ENCODE measurements at regions not wholly inside any gene's neighbourhood (a gene's known extent, or its start where the extent isn't known, plus 50 kb on each side); places are given as distances from the start of the nearest gene placed in this dataset.

- no peak for DNase-seq
Measured at GRCh38 chr4:43244688-43245382, 352.3 kb downstream of the GRXCR1 start.

GRCh38 chr4:43251841-43252240 is 359.3 kb downstream of the GRXCR1 start:
- DNase-seq, result no peak

GRCh38 chr4:43253541-43253940 is 361.0 kb downstream of the GRXCR1 start:
- no peak for DNase-seq

DNA sequence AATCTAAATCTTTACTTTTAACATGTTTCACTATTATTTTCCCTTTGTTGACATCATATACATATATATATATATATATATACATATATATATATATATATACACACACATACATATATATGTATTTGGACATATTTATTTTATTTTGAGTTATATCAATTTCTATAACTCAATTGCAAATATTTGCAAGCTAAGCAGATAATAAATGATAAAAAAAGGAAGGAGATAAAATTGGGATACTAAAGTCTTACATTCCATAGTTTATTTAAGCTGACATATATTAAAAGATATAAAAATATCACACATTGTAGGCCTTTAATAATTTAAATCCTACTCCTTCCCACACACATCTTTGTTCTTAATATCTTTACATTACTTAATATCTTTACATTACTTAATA is 372.2 kb downstream of the GRXCR1 start:
- DNase-seq, result no peak

DNA sequence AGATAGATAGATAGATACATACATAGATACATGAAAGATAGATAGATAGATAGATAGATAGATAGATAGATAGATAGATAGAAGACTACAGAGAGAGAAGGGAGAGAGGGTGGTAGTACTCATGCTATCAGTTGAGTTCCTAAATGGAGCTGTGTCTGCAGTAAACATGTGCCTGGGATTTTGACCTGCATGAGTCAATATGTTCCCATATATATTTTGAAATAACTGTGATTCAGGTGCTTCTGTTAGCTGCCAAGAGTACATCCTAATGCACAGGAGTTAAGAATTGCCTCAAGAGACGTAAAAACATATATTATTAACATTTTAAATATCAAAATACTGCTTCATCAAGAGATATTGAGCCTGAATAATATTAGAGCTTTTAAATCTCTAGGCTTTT is 379.4 kb downstream of the GRXCR1 start:
- no peak for DNase-seq

DNA sequence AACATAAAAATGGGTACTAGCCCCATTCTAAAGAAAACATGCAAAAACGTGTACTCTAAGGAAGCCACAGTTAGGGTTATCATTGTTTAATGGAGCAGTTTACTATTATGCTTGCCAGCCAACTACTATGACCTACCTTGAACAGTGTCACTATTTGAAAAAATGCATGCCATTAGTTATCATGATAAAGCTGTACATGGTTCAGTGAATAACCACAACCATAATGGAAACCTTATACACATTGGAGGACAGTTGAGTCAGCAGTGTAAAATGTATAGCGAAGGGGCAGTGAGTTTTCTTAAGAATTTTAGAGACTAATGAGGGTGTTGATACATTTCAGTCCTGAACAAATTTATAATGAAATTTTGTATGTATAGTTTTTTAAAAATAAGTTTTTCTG is 381.9 kb downstream of the GRXCR1 start:
- DNase-seq, result no peak

DNA sequence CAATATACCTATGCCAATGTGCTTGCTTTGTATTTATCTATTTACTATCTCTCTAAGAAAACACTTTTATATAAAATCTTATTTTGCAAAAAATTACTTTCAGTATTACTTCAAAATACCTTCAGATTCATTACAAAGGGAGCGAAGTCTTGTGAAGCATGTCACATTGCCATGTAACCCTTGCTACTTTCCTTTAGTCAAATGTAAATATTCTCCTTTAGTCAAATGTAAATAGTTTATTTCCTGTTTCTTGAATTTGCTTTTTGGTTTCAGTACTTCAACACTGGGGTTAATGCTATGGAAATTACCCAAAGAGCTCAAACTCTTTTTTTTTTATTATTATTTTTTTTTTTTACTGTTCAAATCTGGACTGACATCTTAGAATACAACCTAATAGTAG is 383.3 kb downstream of the GRXCR1 start:
- no peak for DNase-seq

DNA sequence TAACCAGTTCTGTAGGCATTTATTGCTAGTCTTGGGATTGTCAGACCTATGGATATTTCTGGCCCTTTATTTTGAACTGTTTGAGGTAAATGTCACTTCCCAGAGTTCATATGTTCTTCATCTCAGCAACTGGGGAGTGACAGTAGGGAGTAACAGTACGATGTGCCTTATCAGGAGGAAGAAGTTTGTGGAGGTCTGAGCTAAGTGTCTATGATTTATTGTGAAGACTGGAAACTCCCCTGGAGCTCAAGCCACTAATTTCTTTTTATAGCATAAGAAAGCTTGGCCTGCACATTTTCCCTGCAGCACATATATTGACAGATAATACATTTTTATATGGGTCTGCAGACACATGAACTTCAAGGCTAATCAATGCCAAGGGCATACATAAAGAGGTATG is 383.8 kb downstream of the GRXCR1 start:
- DNase-seq, result no peak

DNA sequence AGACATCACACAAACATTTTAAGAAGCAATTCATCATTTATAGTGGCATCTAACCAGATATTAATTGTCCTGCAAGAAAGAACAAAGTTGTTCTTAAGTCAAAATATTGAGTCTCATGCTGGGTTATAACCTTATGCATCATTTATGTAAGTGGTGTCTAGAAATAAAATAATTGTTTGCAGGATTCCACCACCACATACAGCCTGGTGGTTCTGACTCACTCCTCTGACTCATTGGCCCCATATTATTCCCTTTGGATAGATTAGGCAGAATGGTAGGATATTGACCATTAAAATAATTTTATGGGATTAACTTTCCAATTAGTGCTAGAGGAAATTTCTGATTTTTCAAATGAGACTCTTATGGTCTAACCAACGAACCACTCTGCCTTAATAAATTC is 384.5 kb downstream of the GRXCR1 start:
- DNase-seq, result no peak

DNA sequence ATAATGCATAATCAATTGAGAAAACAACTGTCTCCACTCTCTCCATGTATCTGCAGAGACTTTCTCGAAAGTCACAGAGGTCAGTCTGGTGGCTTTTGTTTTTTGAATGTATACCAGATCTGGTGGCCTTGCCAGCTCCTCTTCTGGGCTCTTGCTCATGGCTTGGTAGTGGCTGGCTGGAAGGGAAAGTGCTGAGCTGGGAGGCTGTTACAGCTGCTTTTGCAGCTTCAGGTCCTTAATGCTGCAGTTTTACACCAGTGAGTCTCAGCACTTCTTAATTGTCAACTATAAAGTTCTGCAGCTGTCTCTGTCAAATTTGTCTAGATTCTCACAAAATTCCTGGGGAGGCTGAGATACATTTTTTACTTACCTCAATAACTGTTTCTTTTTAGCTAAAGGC is 390.0 kb downstream of the GRXCR1 start:
- DNase-seq, result no peak

DNA sequence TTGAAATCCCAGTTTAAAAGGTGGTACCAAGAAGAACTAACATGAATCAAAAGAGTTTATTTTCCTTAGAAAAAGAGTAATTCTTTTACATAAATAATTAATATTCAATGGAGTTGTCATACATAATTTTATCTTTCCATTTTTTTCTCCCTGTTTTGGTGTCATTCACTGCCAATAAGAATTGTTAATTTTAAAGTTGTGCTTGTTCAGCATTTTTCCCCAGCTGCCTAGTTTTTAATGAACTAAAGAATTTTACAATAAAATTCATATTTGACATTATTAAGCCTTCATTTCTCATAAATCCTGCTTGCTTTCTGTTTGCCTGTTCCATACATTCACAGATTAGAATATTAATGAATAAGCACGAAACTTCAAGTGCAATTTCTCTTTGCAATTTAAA is 393.6 kb downstream of the GRXCR1 start:
- no peak for DNase-seq

- DNase-seq, result no peak
Measured at GRCh38 chr4:43296946-43297528, 404.5 kb downstream of the GRXCR1 start.

DNA sequence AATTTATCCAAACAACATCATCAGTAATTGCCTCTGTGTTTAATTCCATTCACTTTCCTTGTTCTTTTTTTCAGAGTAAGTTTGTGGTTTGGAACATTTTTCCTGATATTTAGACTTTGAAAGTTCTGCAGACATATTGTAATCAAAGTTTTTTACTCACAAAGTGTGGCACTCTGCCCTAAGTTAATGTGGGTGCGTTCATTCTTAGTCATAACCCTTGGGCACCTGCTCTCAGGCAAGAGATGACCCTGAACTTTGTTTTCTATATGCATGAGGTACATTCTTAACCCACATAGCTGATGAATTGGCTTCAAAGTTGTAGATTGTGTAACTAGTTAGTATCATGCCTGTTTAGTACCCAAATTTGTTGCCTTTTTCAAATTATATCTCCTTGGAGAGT is 424.3 kb downstream of the GRXCR1 start:
- DNase-seq, result no peak

- no peak for DNase-seq
Measured at GRCh38 chr4:43325220-43325967, 432.9 kb downstream of the GRXCR1 start.

DNA sequence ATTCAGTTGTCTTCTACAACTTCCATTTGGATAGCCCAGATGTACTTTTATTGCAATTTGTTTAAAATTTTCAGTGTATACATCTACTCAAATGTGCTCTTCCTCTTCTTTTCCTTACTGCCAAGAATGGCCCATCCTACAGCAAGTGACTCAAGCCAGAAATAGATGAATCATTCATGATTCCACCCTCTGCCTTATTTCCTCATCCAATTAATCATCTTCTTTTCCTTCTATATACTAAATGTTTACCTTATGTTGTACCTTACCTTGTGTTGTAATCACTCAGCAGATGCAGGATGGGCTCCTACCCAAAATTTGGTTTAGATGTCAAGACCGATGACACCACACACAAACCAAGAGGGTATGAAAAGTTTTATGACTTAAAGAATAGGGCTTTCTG is 437.8 kb downstream of the GRXCR1 start:
- DNase-seq, result no peak

GRCh38 chr4:43331226-43332051 is 438.9 kb downstream of the GRXCR1 start:
- no peak for DNase-seq

DNA sequence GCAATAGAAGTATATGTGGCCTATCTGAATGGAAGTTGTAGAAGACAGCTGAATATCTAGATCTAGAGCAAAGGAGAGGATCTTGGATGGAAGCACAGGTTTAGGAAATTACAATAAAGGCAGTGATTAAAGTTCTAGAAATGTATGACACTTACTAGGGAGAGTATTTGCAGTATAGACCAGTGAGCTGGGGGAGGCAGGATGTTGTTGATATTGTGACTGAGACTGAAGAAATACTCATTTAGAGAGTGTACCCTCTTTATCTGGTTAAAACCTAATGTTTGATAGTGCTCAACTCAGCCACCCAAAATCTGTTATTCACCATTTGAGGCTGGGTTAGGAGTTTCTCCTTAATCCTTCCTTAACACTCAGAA is 439.5 kb downstream of the GRXCR1 start:
- no peak for DNase-seq

- DNase-seq, result no peak
Measured at GRCh38 chr4:43337707-43338106, 445.2 kb downstream of the GRXCR1 start.

DNA sequence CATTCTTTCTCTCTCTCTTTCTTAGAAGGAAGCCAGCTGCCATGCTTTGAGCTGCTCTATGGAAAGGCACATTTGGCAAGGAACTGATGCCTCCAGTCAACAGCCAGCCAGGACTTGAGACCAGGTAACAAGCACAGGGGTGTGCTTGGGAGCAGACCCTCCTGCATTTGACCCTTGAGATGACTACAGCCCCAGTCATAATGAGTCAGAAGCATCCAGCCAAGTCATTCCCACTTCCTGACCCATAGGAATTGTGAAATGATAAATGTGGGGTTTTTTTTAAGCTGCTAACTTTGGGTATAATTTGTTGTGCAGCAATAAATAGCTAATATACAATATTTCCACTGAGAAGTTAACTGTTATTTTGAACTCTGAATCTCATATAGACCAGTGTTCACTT is 446.9 kb downstream of the GRXCR1 start:
- no peak for DNase-seq

GRCh38 chr4:43341741-43342140 is 449.2 kb downstream of the GRXCR1 start:
- DNase-seq, result no peak

DNA sequence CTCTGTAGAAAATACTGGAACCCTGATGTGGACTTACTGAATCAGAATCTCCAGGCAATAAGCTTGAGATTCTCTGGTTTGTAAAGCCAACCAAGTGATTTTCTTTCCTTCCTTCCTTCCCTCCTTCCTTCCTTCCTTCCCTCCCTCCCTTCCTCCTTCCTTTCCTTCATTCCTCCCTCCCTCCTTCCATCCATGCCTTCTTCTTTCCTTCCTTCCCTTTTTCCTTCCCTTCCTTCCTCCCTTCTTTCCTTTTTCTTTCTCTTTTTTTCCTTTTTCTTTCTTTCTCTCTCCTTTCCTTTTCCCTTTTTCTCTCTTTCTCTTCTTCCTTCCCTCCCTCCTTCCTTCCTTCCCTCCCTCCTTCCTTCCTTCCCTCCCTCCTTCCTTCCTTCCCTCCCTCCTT is 450.8 kb downstream of the GRXCR1 start:
- DNase-seq, result no peak

DNA sequence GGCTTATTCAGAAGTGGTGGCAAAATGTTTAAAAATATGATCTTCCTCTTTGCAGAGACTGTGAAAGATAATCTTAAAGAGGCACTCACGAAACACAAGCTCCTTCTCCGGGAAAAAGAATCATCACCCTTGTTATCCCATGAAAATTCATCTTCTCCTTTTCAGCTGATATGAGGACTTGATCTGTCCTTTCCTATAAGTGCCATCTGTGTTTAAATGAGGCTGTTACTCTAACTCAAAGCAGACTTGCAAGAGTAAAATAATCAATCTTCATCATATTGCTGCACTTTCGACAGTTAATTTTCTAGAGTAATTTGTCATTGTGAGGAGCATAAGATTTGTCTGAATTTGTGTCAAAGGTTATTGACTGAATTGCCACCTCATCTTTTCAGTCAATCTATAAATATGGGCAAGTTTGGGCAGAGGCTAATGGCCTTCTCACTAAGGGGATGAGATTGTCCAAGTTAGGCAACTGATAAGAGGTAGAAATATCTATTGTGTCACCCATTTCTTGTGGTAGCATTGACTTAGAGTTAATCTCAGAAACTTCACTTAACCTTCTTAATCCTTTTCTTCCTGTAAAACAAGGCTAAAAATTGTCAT is 452.9 kb downstream of the GRXCR1 start:
- no peak for DNase-seq

GRCh38 chr4:43348591-43348990 is 456.1 kb downstream of the GRXCR1 start:
- no peak for DNase-seq

All from inflammatory macrophage treated with lipopolysaccharide for 1 hour (primary cell).